GM13976 (cell line): ENCODE measurements at regions not wholly inside any gene's neighbourhood (a gene's known extent, or its start where the extent isn't known, plus 50 kb on each side); places are given as distances from the start of the nearest gene placed in this dataset.

Experiments used
- DNase-seq: peaks from one replicate; pipeline ENCODE4 v3.0.0; 2012; ENCODE audit warnings: low spot score
- CTCF ChIP-seq: IDR thresholded peaks from 2 replicates; pipeline ENCODE4 v1.5.1; 2012; ENCODE audit warnings: borderline replicate concordance, mild to moderate bottlenecking; ENCODE audit not compliant: insufficient read depth; ENCODE audit errors: extremely low read depth, missing control alignments, control extremely low read depth
- in situ Hi-C: fragments of 300-500 bp; cut with MboI; formaldehyde crosslinking; loops from one replicate; pipeline ENCODE4 v1.12.0; 2022; ENCODE audit warnings: low sequenced_read_pairs, mixed read lengths, inconsistent platforms; ENCODE audit not compliant: unreplicated experiment

GRCh38 chr13:29676941-29677452 lies 81.5 kb upstream of the SLC7A1 start:
- TF ChIP-seq CTCF: no peak

GRCh38 chr13:29676535-29676934 lies 81.0 kb upstream of the SLC7A1 start:
- TF ChIP-seq CTCF: no peak
- DNase-seq: no peak
- in situ Hi-C loops: no loop called here

More at GRCh38 chr13:29676941-29677452, 81.5 kb upstream of the SLC7A1 start:
- in situ Hi-C loops: no loop called here
- DNase-seq: no peak

GRCh38 chr13:29674532-29674931 lies 79.0 kb upstream of the SLC7A1 start:
- no peak for TF ChIP-seq CTCF
- no peak for DNase-seq

GRCh38 chr13:29664591-29664990 lies 69.1 kb upstream of the SLC7A1 start:
- no peak for TF ChIP-seq CTCF
- in situ Hi-C loops: no loop called here
- no peak for DNase-seq

More at GRCh38 chr13:29674532-29674931, 79.0 kb upstream of the SLC7A1 start:
- in situ Hi-C loops: no loop called here

GRCh38 chr13:29654843-29655547 lies 59.5 kb upstream of the SLC7A1 start:
- DNase-seq: no peak
- in situ Hi-C loops: no loop called here
- no peak for TF ChIP-seq CTCF

- TF ChIP-seq CTCF: no peak
- no peak for DNase-seq
- in situ Hi-C loops: no loop called here
These were observed 58.9 kb upstream of the SLC7A1 start for GRCh38 chr13:29654384-29654783.

GRCh38 chr13:29648760-29649159 lies 53.3 kb upstream of the SLC7A1 start:
- in situ Hi-C loops: no loop called here
- no peak for DNase-seq
- TF ChIP-seq CTCF: no peak
